ENCODE measurements at regions not wholly inside any gene's neighbourhood (a gene's known extent, or its start where the extent isn't known, plus 50 kb on each side); places are given as distances from the start of the nearest gene placed in this dataset.

GRCh38 chr4:188197566-188197965 lies 58.3 kb downstream of the TRIML1 start:
- no peak for DNase-seq

DNA sequence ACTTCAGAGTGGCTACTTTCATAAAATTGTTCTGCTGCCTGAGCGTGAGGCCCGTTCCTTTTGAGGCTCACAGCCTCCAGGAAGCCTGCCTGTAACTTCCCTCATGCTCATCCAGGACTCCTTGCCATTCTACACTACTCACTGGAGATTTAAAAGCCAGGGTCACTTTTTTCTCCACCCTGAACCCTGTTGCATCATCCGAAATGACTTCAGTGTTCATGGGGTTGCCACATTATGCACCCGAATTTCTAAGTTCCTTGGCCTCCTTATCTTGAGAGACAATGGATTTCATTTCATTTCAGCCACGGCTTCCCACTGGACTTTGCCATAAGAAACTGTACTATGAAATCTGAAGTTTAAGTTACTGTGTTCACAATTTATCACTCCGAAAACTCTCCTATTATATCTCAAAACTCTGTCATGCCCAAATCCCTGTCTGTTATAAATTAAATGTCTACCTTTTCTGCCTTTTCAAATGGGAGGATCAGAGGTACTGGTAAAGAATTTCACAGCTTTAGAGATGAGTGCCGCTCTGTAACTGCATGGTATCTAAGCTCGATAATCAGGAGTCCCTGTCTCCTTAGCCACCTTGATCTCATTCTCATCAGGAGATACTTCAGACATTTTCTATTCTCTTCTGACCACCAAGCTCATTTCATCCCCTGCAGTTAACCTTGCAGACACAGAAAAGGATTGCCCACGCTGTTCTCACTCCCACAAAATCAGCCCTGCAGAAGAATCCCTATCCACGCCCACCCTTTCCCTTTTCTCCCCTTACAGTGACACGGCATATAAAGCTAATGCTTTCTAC lies 59.9 kb downstream of the TRIML1 start:
- DNase-seq: no peak

DNA sequence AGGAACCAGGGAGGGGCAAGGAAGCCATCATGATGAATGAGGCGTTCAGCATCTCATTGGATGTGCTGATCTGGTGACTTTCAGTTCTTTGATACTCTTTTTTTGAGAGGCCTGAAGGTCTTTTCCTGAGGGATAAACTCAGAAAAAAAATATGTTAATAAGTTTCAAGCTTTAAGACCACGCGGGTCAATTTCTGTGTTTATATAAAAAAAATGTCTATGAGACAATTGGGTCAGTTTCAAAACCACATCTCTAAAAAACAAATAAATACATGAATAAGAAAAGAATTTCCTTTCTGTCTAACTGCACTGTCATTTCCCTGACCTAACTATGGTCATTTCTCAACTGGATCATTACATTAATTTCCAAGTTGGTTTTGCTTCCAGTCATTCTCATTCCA lies 62.6 kb downstream of the TRIML1 start:
- DNase-seq: peak; percentile 21

DNA sequence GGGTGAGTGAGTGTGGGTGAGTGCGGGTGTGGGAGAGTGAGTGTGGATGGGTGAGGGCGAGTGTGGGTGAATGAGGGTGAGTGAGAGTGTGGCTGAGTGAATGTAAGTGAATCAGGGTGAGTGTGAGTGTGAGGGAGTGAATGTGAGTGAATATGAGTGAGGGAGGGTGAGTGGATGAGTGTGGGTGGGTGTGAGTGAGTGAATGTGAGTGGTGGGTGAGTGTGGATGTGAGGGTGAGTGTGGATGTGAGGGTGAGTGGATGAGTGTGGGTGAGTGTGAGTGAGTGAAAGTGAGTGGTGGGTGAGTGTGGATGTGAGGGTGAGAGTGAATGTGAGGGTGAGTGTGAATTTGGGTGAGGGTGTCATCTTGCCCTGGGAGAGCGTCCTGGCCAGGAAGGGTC lies 67.5 kb downstream of the TRIML1 start:
- DNase-seq: no peak

DNA sequence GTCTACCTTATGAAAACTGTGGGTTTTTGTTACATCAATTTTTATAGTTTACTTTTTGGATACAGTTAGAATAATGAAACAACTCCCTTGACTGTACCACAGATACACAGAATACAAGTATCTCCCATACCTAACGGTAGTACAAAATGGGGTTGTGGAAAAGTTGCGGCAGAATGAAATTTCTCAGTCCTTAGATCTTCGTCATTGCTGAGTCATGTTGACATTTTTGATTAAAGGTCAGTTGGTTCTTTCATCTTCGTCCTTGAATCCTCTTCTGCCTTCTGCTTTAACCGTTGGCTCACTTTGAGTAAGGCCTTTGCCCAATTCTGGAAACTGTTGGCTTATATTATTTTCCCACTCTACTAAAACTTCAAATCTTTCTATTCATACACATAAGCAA lies 75.6 kb downstream of the TRIML1 start:
- no peak for DNase-seq

- no peak for DNase-seq
These were observed 79.2 kb downstream of the TRIML1 start for GRCh38 chr4:188218392-188218791.

DNA sequence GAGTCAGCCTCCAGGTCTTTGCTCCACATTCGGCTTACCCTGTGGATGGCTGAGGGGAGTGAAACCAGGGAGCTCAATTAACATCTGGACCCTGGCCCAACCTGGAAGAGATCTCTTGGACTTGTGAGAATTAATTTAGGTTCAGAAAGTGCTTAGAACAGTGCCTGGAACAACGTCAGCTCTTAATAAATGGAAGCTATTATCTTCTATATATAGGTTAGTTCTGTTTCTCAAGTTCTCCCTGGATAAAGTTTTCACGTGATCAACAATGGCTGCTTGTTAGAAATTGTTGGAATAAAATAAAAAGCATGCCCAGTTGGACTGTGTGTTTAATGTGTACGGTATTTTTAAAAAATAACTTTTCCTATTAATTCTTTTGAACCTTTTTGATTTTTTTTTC lies 80.8 kb downstream of the TRIML1 start:
- no peak for DNase-seq

GRCh38 chr4:188221090-188221489 lies 81.8 kb downstream of the TRIML1 start:
- DNase-seq: no peak

GRCh38 chr4:188228279-188228678 lies 89.0 kb downstream of the TRIML1 start:
- no peak for DNase-seq

GRCh38 chr4:188232428-188232827 lies 93.2 kb downstream of the TRIML1 start:
- no peak for DNase-seq

GRCh38 chr4:188242041-188242440 lies 102.8 kb downstream of the TRIML1 start:
- DNase-seq: no peak

- no peak for DNase-seq
These were observed 106.4 kb downstream of the TRIML1 start for GRCh38 chr4:188245651-188246050.

DNA sequence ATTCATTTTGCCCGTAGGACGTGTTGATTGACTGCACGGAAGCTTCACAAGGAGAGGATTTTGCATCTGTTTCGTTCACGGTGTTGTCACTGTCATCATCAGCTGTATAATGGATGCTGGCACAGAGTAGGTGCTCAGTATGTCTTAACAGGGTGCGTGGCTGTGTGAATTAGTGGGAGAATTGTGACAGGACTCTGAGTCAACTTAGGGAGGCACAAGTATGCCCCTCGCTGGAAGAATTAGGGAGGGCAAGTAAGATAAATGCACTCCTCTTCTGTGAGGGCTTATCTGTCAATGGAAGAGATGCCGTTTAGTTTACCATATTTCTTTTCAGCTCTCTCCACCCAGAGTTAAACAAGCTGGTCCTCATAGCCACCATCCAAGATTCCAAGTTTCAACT lies 107.2 kb downstream of the TRIML1 start:
- no peak for DNase-seq

DNA sequence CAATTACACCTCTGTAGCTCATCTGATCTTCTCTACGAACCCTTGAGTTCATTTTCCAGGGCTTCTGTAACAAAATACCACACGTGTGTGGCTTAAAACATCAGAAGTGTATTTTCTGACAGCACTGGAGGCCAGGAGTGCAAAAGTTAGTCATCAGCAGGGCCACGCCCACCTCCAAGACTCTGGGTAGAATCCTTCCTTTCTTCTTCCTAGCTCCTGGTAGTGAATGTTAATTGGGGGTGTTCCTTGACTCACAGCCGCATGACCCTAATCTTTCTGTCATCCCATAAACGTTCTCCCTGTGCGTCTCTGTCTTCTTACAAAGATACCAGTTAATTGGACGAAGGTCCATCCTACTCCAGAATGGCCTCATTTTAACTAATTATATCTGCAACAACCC lies 115.0 kb downstream of the TRIML1 start:
- no peak for DNase-seq

GRCh38 chr4:188262464-188262863 lies 123.2 kb downstream of the TRIML1 start:
- DNase-seq: peak; percentile 31

DNA sequence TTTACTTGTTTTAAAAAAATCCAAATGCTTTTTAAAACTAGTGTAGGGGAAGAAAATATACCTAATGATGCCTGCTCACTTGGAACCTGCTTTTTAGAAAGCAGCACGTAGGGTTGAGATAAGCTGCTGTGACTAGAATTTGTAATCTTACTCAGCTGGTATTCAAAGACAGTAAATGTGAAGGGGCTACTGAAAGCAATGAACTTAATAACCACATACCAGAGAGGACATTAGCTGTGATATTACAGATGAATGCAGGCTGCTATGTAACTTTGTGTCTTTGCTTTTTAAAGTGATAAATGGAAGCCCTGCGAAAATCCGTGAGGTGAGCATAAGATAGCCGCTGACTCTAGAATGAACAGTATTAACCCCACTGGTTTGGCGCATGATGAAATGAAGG lies 124.1 kb downstream of the TRIML1 start:
- no peak for DNase-seq

DNA sequence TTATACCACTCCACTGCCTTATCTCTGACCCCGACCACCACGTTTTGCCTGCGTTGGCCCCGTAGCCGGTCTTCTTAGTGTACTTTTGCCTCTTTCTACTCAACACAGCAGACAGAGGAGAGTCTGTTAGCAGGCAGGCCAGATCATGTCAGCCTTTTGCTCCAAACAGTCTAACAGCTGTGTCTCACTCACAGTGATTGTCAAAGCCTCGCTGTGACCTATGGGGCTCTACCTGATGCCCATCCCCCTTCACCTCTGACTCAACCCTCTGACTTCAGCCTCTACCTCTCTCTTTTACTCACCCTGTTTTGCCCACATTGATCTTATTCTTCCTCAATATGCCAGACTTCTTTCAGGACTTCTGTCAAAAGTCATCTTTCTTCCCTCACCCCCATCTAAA lies 127.1 kb downstream of the TRIML1 start:
- no peak for DNase-seq

DNA sequence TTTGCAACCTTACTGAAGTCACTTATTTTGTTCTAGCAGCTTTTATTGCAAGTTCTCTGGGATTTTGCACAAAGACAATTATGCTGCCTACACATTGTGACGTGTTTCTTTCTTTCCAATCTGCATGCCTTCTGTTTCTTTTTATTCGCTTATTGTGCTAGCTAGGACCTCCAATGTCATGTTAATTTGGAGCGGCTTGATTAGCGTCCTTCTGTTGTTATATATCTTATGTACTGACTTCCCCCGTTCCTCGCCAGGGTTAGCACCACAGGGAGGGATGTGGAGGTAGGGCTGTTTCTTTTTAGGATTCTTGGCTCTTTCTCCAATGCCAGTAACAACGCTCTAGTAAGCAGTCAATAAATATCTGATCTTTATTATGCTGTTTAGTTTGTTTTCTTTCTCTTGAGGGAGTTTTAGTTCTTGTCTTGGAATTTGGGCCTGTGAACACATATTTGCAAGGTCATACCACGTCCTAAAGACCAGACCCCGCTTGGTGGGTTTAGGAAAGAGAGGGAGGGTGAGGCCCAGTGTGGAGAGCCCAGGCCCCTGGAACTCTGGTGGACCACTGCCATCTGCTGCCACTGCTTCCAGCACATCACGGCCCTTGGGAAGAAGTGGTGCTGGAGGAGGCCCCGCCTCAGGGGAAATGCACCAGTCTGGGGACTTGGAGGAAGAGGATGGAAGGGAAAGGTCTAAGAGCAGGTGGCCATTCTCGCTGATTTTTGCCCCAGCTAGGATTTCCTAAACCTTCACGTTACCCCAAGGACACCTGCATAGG lies 129.1 kb downstream of the TRIML1 start:
- no peak for DNase-seq

GRCh38 chr4:188270273-188271069 lies 131.2 kb downstream of the TRIML1 start:
- no peak for DNase-seq

GRCh38 chr4:188275686-188276085 lies 136.4 kb downstream of the TRIML1 start:
- DNase-seq: no peak

- DNase-seq: no peak
These were observed 139.9 kb downstream of the TRIML1 start for GRCh38 chr4:188279184-188279583.

DNA sequence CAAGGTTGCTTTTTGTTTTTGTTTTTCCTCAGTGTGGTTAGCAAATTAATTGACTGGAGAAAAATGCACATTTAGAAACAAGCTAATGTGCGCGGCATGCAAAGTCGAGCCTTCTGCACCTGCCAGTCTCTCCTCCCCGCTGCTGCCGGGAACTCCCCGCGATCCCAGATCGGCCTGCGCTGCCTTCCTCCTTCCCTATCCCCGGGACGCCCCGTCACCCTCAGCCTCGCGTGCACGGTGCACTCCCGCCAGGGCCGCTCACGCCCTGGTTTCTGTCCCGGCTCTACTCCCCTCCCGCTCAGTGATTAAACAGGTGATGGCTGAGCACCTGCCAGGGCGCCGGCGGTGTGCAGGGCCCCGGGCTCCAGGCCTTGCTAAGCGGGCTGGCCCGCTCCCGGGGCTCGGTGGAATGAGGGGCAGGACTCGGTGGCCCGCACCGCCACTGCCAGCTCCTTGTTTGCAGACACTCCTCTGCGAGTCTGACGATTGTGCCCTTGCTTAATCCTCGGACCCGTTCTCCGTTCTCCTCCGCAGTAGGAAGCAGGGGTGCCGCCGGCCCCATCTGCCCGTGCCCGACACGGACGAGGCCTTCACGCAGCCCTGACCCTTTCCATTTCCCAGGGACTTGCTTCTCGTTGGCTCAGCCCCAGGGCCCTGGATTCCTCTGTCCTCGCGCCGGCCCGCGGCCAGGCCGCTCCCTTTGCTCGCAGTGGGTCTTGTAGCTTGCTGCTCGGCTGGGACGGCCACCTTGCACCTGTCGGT lies 143.4 kb downstream of the TRIML1 start:
- DNase-seq: no peak

Measured in fibroblast of upper back skin (primary cell).